Testis (tissue), 2 donors: ENCODE measurements at regions not wholly inside any gene's neighbourhood (a gene's known extent, or its start where the extent isn't known, plus 50 kb on each side); places are given as distances from the start of the nearest gene placed in this dataset.

ENCODE experiments used
- CTCF ChIP-seq, 3 experiments: fragments of 450-650 bp in 2 of 3; fragments of 200-600 bp in 1 of 3; sonication (generic) in 1 of 3; IDR thresholded peaks; one replicate each; pipeline ENCODE4 v1.5.1; 2016 to 2019; ENCODE audit warnings: antibody characterized with exemption in 3 of 3, mild to moderate bottlenecking in 2 of 3, moderate library complexity in 1 of 3
- POLR2A ChIP-seq: fragments of 450-650 bp; IDR thresholded peaks from one replicate; pipeline ENCODE4 v1.6.1; 2017; ENCODE audit warnings: antibody characterized with exemption, mild to moderate bottlenecking, moderate library complexity

GRCh38 chr6:22875845-22876244 lies 306.5 kb downstream of the HDGFL1 start:
- TF ChIP-seq POLR2A (no peak), CTCF (IDR thresholded peaks at IDR 0.05) (no peak)
